GM23338 (cell line): ENCODE measurements at regions not wholly inside any gene's neighbourhood (a gene's known extent, or its start where the extent isn't known, plus 50 kb on each side); places are given as distances from the start of the nearest gene placed in this dataset.

Experiments used
- ATAC-seq: fragments of 200-7000 bp; cut with Tn5 transposase; 3 replicates; pipeline ENCODE4 v1.9.1; 2020
- DNase-seq: peaks from one replicate; pipeline ENCODE4 v3.0.0-alpha.2; 2015; ENCODE audit warnings: low spot score
- H2AFZ ChIP-seq: fragments of 200-600 bp; sonication (generic); 2 replicates; pipeline ENCODE4 v1.8.0; 2016; ENCODE audit warnings: antibody characterized with exemption, mild to moderate bottlenecking, moderate library complexity
- H3F3A ChIP-seq: fragments of 200-600 bp; sonication (generic); replicated peaks from 2 replicates; pipeline ENCODE4 v1.8.0; 2017; ENCODE audit warnings: antibody characterized with exemption, mixed run types, low read depth
- H3K27ac ChIP-seq: fragments of 200-600 bp; sonication (generic); 2 replicates; pipeline ENCODE4 v1.6.1; 2016; ENCODE audit warnings: low read depth
- H3K27me3 ChIP-seq: fragments of 200-600 bp; sonication (generic); 2 replicates; pipeline ENCODE4 v1.8.0; 2016; ENCODE audit warnings: mild to moderate bottlenecking, mixed run types, moderate library complexity; ENCODE audit not compliant: insufficient read depth
- H3K36me3 ChIP-seq: fragments of 200-600 bp; sonication (generic); 2 replicates; pipeline ENCODE4 v1.8.0; 2016; ENCODE audit warnings: mild to moderate bottlenecking; ENCODE audit not compliant: insufficient read depth
- H3K4me1 ChIP-seq: fragments of 200-600 bp; sonication (generic); 2 replicates; pipeline ENCODE4 v1.8.0; 2016; ENCODE audit warnings: mild to moderate bottlenecking, moderate library complexity; ENCODE audit not compliant: insufficient read depth
- H3K4me2 ChIP-seq: fragments of 200-600 bp; sonication (generic); 2 replicates; pipeline ENCODE4 v1.7.1; 2017; ENCODE audit warnings: mixed run types
- H3K4me3 ChIP-seq: fragments of 200-600 bp; sonication (generic); 2 replicates; pipeline ENCODE4 v1.6.1; 2016; ENCODE audit warnings: mixed run types
- H3K79me2 ChIP-seq: fragments of 200-600 bp; sonication (generic); replicated peaks from 2 replicates; pipeline ENCODE4 v1.8.0; 2017; ENCODE audit warnings: mild to moderate bottlenecking; ENCODE audit not compliant: insufficient read depth
- H3K9me2 ChIP-seq: fragments of 200-600 bp; sonication (generic); 2 replicates; pipeline ENCODE4 v1.8.0; 2017; ENCODE audit not compliant: insufficient read depth
- H4K20me1 ChIP-seq: fragments of 200-600 bp; sonication (generic); replicated peaks from 2 replicates; pipeline ENCODE4 v1.8.0; 2017; ENCODE audit warnings: mild to moderate bottlenecking; ENCODE audit not compliant: insufficient read depth
- H3K27ac Mint-ChIP-seq: 2 replicates; pipeline ENCODE4 v1.8.0; 2020; ENCODE audit warnings: inconsistent platforms, mild to moderate bottlenecking, moderate library complexity, mixed read lengths
- H3K27me3 Mint-ChIP-seq: 3 replicates; pipeline ENCODE4 v1.8.0; 2022; ENCODE audit warnings: low read depth, mild to moderate bottlenecking, moderate library complexity, mixed read lengths, inconsistent platforms; ENCODE audit not compliant: insufficient read depth, poor library complexity
- H3K36me3 Mint-ChIP-seq: 3 replicates; pipeline ENCODE4 v1.8.0; 2021; ENCODE audit warnings: low read depth, mild to moderate bottlenecking, inconsistent platforms, moderate library complexity, mixed read lengths
- H3K4me1 Mint-ChIP-seq: 3 replicates; pipeline ENCODE4 v1.8.0; 2020; ENCODE audit warnings: mild to moderate bottlenecking, inconsistent platforms, mixed read lengths
- H3K4me3 Mint-ChIP-seq: 3 replicates; pipeline ENCODE4 v1.8.0; 2021; ENCODE audit warnings: moderate library complexity, mild to moderate bottlenecking, inconsistent platforms, mixed read lengths
- H3K9me3 Mint-ChIP-seq: 3 replicates; pipeline ENCODE4 v1.8.0; 2020; ENCODE audit warnings: moderate library complexity, mild to moderate bottlenecking, inconsistent platforms, mixed read lengths
- CREB1 ChIP-seq: fragments of 250-450 bp; sonication (Bioruptor Pico); IDR thresholded peaks from 2 replicates; pipeline ENCODE4 v1.5.0; 2020; ENCODE audit warnings: low read depth, mild to moderate bottlenecking, moderate library complexity
- EZH2 ChIP-seq: fragments of 200-600 bp; sonication (generic); IDR thresholded peaks from one replicate; pipeline ENCODE4 v1.8.0; 2017; ENCODE audit warnings: antibody characterized with exemption, mild to moderate bottlenecking, low read depth; ENCODE audit not compliant: unreplicated experiment
- EZH2phosphoT487 ChIP-seq: fragments of 200-600 bp; sonication (generic); IDR thresholded peaks from one replicate; pipeline ENCODE4 v1.8.1; 2018; ENCODE audit warnings: antibody characterized with exemption; ENCODE audit not compliant: unreplicated experiment
- JUNB ChIP-seq: IDR thresholded peaks from one replicate; pipeline ENCODE4 v1.6.1; 2016; ENCODE audit warnings: antibody characterized with exemption; ENCODE audit not compliant: unreplicated experiment
- NANOG ChIP-seq: IDR thresholded peaks from 2 replicates; pipeline ENCODE4 v1.6.1; 2016; ENCODE audit warnings: antibody characterized with exemption, borderline replicate concordance
- POLR2AphosphoS5 ChIP-seq: IDR thresholded peaks from 2 replicates; pipeline ENCODE4 v1.6.1; 2016; ENCODE audit warnings: antibody characterized with exemption, low read depth
- ZNF114 ChIP-seq: fragments of 250-450 bp; sonication (Bioruptor Pico); IDR thresholded peaks from 2 replicates; pipeline ENCODE4 v1.5.0; 2020; ENCODE audit warnings: mild to moderate bottlenecking, moderate library complexity
- ZNF331 ChIP-seq: fragments of 250-450 bp; sonication (Bioruptor Pico); IDR thresholded peaks from 2 replicates; pipeline ENCODE4 v1.5.0; 2020; ENCODE audit warnings: low read depth, mild to moderate bottlenecking, moderate library complexity
- TF ChIP-seq, protein P1 (sequence below): fragments of 250-450 bp; sonication (Bioruptor Pico); IDR thresholded peaks from 2 replicates; pipeline ENCODE4 v1.5.0; 2020; ENCODE audit warnings: mild to moderate bottlenecking, moderate library complexity
- TF ChIP-seq, protein P2 (sequence below), 2 experiments: fragments of 200-600 bp in 1 of 2; sonication (generic) in 1 of 2; conservative IDR thresholded peaks; 2 replicates each; pipeline versions ENCODE4 v1.5.1 to v1.6.1; 2016 to 2017; ENCODE audit warnings: antibody characterized with exemption in 2 of 2, low read depth in 2 of 2, mild to moderate bottlenecking in 2 of 2, moderate library complexity in 1 of 2

DNA sequence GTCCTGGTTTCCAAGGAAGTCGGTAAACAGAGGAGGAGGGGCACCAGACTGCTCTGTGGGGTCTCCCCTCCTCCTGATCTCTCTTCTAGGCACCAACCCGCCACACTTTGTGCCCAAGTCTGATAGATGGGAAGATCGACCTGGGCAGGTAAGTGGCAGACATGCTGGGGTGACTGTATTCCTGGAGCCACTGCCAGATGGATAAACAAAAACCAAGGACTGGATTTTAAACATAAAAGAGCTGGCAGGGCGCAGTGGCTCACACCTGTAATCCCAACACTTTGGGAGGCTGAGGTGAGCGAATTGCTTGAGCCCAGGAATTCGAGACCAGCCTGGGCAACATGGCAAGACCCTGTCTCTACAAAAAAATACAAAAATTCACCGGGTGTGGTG, 181.2 kb downstream of the ANAPC1 start:
- peaks cover 4% of the 10 kb centered on the region; the same call in 1 of the 2 replicates for H3K4me1 ChIP-seq
- H3K4me2 ChIP-seq = peak overlapping the region; percentile 30; the same call in 1 of the 2 replicates
- H3K27me3 ChIP-seq = no peaks in the 10 kb centered on the region
- DNase-seq (no peak), ATAC-seq (no peak)
- TF ChIP-seq, protein P1, sequence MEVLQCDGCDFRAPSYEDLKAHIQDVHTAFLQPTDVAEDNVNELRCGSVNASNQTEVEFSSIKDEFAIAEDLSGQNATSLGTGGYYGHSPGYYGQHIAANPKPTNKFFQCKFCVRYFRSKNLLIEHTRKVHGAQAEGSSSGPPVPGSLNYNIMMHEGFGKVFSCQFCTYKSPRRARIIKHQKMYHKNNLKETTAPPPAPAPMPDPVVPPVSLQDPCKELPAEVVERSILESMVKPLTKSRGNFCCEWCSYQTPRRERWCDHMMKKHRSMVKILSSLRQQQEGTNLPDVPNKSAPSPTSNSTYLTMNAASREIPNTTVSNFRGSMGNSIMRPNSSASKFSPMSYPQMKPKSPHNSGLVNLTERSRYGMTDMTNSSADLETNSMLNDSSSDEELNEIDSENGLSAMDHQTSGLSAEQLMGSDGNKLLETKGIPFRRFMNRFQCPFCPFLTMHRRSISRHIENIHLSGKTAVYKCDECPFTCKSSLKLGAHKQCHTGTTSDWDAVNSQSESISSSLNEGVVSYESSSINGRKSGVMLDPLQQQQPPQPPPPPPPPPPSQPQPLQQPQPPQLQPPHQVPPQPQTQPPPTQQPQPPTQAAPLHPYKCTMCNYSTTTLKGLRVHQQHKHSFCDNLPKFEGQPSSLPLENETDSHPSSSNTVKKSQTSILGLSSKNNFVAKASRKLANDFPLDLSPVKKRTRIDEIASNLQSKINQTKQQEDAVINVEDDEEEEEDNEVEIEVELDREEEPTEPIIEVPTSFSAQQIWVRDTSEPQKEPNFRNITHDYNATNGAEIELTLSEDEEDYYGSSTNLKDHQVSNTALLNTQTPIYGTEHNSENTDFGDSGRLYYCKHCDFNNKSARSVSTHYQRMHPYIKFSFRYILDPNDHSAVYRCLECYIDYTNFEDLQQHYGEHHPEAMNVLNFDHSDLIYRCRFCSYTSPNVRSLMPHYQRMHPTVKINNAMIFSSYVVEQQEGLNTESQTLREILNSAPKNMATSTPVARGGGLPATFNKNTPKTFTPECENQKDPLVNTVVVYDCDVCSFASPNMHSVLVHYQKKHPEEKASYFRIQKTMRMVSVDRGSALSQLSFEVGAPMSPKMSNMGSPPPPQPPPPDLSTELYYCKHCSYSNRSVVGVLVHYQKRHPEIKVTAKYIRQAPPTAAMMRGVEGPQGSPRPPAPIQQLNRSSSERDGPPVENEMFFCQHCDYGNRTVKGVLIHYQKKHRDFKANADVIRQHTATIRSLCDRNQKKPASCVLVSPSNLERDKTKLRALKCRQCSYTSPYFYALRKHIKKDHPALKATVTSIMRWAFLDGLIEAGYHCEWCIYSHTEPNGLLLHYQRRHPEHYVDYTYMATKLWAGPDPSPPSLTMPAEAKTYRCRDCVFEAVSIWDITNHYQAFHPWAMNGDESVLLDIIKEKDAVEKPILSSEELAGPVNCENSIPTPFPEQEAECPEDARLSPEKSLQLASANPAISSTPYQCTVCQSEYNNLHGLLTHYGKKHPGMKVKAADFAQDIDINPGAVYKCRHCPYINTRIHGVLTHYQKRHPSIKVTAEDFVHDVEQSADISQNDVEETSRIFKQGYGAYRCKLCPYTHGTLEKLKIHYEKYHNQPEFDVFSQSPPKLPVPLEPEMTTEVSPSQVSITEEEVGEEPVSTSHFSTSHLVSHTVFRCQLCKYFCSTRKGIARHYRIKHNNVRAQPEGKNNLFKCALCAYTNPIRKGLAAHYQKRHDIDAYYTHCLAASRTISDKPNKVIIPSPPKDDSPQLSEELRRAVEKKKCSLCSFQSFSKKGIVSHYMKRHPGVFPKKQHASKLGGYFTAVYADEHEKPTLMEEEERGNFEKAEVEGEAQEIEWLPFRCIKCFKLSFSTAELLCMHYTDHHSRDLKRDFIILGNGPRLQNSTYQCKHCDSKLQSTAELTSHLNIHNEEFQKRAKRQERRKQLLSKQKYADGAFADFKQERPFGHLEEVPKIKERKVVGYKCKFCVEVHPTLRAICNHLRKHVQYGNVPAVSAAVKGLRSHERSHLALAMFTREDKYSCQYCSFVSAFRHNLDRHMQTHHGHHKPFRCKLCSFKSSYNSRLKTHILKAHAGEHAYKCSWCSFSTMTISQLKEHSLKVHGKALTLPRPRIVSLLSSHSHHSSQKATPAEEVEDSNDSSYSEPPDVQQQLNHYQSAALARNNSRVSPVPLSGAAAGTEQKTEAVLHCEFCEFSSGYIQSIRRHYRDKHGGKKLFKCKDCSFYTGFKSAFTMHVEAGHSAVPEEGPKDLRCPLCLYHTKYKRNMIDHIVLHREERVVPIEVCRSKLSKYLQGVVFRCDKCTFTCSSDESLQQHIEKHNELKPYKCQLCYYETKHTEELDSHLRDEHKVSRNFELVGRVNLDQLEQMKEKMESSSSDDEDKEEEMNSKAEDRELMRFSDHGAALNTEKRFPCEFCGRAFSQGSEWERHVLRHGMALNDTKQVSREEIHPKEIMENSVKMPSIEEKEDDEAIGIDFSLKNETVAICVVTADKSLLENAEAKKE (CRISPR knock-in tag) = no peak
- peak overlapping the region; percentile 69 for H3K27ac Mint-ChIP-seq
- peak overlapping the region; percentile 94 for H2AFZ ChIP-seq
- peaks cover 19% of the 10 kb centered on the region for H3K27me3 Mint-ChIP-seq
- no peaks in the 10 kb centered on the region for H3K79me2 ChIP-seq
- no peaks in the 10 kb centered on the region for H3K36me3 ChIP-seq
- H3K9me3 Mint-ChIP-seq = no peaks in the 10 kb centered on the region
- no peak overlapping the region for H3K27ac ChIP-seq
- H3K9me2 ChIP-seq = no peaks in the 10 kb centered on the region
- no peak overlapping the region for H3K4me3 ChIP-seq
- H4K20me1 ChIP-seq = no peaks in the 10 kb centered on the region
- peaks cover 46% of the 10 kb centered on the region for H3K4me1 Mint-ChIP-seq
- H3F3A ChIP-seq = peaks cover 10% of the 10 kb centered on the region
- no peaks in the 10 kb centered on the region for H3K36me3 Mint-ChIP-seq
- H3K4me3 Mint-ChIP-seq = no peak overlapping the region; the same call in 2 of the 3 replicates

DNA sequence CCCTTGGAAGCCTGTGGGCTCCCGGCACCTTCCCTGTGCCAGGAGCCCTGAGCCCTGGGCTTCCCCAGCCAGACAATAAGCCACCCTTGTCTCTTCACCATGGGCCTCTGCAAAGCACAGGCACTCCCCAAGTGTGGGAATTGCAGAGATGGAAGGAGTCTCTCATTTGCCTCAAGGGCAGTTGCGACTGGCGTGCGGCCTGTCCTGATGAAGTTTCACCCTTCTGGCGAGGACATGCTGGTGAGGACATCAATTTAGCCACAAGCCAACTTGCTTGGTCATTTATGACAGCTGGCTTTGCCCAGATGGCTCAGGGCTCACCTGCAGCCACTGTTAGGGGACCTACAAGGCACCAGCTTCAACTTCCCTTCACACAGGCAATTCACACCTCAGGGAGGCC, 180.2 kb downstream of the ANAPC1 start:
- Mint-ChIP-seq H3K27ac (no peak overlapping the region), H3K27me3 (peaks cover 19% of the 10 kb centered on the region), H3K4me3 (no peak overlapping the region), H3K9me3 (no peaks in the 10 kb centered on the region), H3K36me3 (no peaks in the 10 kb centered on the region), H3K4me1 (peaks cover 45% of the 10 kb centered on the region)
- H3K4me2 ChIP-seq = no peak overlapping the region
- no peaks in the 10 kb centered on the region for H3K79me2 ChIP-seq
- H3K27ac ChIP-seq = no peak overlapping the region
- ATAC-seq (no peak), DNase-seq (no peak)
- H3K9me2 ChIP-seq = no peaks in the 10 kb centered on the region
- peaks cover 4% of the 10 kb centered on the region; the same call in 1 of the 2 replicates for H3K4me1 ChIP-seq
- no peak overlapping the region for H2AFZ ChIP-seq
- H3K36me3 ChIP-seq = no peaks in the 10 kb centered on the region
- H3K27me3 ChIP-seq = no peaks in the 10 kb centered on the region
- H3F3A ChIP-seq = peaks cover 10% of the 10 kb centered on the region
- H3K4me3 ChIP-seq = no peak overlapping the region
- H4K20me1 ChIP-seq = no peaks in the 10 kb centered on the region
- no peak for TF ChIP-seq ZNF331
- no peak for TF ChIP-seq EZH2phosphoT487
- TF ChIP-seq ZNF114 (CRISPR knock-in tag) = no peak
- TF ChIP-seq NANOG = no peak
- no peak for TF ChIP-seq POLR2AphosphoS5
- TF ChIP-seq EZH2 = no peak
- TF ChIP-seq, protein P2, sequence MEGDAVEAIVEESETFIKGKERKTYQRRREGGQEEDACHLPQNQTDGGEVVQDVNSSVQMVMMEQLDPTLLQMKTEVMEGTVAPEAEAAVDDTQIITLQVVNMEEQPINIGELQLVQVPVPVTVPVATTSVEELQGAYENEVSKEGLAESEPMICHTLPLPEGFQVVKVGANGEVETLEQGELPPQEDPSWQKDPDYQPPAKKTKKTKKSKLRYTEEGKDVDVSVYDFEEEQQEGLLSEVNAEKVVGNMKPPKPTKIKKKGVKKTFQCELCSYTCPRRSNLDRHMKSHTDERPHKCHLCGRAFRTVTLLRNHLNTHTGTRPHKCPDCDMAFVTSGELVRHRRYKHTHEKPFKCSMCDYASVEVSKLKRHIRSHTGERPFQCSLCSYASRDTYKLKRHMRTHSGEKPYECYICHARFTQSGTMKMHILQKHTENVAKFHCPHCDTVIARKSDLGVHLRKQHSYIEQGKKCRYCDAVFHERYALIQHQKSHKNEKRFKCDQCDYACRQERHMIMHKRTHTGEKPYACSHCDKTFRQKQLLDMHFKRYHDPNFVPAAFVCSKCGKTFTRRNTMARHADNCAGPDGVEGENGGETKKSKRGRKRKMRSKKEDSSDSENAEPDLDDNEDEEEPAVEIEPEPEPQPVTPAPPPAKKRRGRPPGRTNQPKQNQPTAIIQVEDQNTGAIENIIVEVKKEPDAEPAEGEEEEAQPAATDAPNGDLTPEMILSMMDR (conservative IDR thresholded peaks at IDR 0.05; ENCODE audit: low read depth in 2 of 2) = no peak
- no peak for TF ChIP-seq JUNB
- no peak for TF ChIP-seq CREB1
